HG02938 (cell line): ENCODE measurements at regions not wholly inside any gene's neighbourhood (a gene's known extent, or its start where the extent isn't known, plus 50 kb on each side); places are given as distances from the start of the nearest gene placed in this dataset.

Source experiments
- ATAC-seq: cut with Tn5 transposase; IDR thresholded peaks from one replicate; pipeline ENCODE4 v1.9.1; 2021; ENCODE audit warnings: mild to moderate bottlenecking, moderate library complexity; ENCODE audit not compliant: unreplicated experiment

DNA sequence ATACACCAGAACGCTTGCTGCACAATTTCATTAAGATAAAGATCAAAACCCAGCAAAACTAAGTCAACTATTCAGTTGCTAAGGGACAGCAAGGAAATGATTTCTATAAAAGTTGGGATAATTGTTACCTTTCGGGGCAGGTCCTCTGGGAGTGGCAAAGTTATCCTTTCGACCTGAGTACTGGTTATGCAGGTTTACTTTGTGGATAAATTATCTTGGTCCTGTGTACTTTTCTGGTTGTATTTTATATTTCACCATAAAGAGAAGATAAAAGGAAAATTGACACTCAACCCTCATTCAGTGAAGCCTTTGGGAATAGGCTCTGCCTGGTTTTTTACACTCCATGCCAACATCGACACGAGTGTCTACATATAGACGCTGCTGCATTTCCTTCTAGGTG, 146.5 kb downstream of the SYK start:
- ATAC-seq = no peak

DNA sequence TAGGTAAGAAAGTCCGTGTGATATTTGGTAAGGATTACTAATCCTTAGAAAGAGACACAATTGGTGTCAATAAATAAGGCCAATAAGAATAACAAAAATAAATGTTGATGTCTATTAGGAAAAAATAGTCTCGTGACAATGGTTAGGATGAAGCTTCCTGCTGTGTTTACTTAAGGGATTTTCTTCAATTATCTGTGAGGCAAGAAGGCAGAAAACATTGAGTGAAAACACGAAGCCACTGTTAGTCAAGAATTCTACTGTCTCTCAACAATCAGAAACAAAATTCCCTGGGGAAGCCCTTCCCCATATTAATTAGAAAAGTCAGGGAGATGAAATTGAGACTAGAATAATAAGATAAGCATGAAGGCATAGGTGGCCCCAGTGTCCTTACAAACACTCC, 149.0 kb downstream of the SYK start:
- ATAC-seq = no peak

- no peak for ATAC-seq
Measured at GRCh38 chr9:90953200-90953599, 151.6 kb downstream of the SYK start.

GRCh38 chr9:90953805-90954204, 152.2 kb downstream of the SYK start:
- ATAC-seq = no peak

DNA sequence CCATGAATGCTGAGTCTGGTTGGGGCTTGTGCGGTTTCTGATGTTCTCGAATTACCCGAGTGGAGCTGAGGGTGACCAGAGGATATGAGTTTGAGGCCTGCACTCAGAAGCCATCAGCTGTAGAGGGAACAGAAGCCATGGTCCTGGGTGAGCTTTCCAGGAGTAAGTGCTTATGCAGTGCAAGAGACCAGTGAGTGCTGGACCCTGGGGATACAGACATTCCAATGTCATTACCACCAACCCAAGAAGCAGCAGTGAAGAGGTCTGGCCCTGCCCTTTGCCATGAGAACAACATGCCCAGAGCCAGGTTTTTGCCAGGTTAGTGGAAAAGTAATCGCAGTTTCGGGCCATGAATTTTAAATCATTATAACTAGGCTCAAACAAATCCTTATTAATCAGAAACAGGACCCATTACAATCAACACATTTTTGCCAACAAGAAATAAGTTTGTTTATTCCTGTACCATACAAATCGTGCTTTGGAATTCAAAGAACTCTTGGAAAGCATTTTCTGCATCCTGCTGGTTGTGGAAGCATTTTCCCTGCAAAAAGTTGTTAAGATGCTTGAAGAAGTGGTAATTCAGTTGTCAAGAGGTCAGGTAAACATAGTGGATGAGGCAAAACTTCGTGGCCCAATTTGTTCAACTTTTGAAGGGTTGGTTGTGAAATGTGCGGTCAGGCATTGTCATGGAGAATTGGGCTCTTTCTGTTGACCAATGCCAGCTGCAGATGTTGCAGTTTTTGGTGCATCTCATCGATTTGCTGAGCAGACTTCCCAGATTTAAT, 154.6 kb downstream of the SYK start:
- ATAC-seq = no peak

- no peak for ATAC-seq
Measured at GRCh38 chr9:90958328-90958727, 156.7 kb downstream of the SYK start.

DNA sequence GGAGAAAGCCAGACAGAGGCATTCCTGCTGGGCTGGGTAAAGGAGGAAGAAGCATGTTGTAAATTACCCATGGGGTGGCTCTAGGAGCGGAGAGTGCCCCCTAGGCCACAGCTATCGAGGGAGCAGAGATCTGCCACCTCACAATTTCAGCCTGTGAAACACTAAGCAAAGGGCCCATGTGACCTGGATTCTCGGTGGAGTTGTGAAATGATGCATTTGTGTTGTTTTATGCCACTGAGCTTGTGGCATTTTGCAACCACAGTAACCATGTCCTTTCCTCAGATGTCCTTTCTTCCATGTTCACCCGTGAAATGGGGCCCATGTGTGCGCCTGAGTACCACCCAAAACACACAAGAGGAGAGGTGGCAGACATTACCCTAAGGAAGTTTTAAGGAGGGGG, 159.3 kb downstream of the SYK start:
- no peak for ATAC-seq

- ATAC-seq = no peak
Measured at GRCh38 chr9:90961375-90961774, 159.8 kb downstream of the SYK start.

DNA sequence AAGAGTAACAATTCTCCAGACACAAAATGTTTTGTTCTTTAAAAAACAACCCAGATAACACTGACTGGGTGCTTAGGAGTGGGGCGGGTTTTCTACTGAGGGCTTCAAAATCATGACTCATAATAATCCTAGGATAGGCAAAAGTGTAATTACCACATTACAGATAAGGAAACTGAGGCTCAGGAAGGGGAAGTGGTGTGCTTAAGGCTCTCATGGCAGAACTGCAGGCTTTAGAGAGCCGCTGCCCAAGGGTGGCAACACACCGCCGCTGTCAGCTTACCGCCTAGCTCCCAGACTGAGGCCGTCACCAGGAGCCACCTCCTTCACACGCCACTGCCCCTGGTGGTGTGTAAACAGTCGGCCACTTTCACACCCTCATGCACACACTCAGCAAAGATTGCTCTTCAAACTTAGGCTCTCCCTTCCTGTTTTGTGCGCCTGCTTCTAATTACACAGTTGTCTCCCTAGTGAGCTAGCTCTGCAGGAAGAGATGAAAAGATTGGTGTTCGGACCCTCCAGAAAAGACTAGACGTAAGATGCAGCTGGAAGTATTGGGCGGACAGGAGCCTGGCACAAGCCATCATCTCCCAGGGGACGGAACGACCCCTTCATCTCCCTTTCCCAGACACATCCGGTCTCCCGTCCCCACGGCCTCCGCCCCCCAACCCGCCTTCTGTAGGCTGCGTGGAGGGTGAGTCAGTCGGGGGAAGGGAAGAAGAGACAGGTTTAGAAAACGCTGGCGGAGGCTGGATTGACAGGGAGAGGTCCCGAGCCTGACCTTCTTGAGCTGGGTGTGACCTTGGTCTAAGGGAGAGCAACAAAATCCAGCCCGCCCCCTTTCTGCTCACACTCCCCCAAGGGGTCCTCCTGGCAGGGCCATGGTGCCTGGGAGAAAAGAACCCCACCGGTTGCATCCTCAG, 162.7 kb downstream of the SYK start:
- no peak for ATAC-seq

DNA sequence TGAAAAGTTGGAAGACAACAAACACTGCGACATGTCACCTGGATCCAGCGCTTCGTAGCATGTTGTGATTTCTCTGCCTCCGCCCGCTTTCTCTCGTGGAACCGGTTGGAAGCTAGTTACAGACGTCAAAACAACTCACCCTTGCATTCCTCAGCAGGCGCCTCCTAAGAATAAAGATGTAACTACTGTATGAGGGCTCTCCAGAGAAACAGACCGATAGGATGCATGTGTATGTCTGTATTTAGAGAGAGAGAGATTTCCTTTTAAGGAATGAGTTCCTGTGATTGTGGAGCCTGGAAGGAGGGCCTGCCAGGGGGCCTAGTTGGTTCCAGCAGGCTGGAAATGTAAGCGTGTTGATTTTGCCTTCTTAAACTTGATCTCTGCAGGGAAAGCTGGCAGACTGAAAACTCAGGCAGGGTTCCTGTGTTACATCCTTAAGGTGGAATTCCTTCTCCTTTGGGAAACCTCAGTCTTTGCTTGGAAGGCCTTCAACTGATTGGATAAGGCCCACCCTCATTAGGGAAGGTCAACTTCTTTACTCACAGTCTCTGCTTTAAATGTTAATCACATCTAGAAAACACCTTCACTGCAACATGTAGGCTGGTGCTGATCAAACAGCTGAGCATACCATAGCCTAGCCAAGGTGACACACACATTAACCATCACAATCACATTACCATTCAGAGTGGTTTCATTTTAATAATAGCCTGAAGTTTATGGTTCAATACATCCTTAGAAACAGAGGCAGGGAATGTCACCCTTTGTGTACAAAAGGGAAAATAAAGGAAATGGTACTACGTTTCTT, 163.8 kb downstream of the SYK start:
- no peak for ATAC-seq

DNA sequence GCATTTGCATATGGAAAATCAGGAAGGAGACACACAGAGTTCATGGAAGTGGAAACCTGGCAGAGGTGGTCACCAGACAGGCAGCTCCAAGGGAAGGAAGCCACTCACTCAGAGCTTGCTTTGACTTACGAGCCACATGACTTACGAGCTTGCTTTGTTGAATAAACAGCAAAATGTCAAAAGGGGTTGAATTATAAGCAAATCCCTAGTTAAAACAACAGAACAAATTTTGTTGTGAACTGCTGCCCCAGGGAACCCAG, 164.3 kb downstream of the SYK start:
- no peak for ATAC-seq

GRCh38 chr9:90966480-90967144, 165.0 kb downstream of the SYK start:
- no peak for ATAC-seq

GRCh38 chr9:90967145-90967538, 165.5 kb downstream of the SYK start:
- ATAC-seq = no peak

- ATAC-seq = no peak
Measured at GRCh38 chr9:90969021-90969675, 167.5 kb downstream of the SYK start.

GRCh38 chr9:90970608-90971007, 169.0 kb downstream of the SYK start:
- no peak for ATAC-seq

GRCh38 chr9:90972057-90972456, 170.4 kb downstream of the SYK start:
- no peak for ATAC-seq

GRCh38 chr9:90974016-90974415, 172.4 kb downstream of the SYK start:
- ATAC-seq = no peak

DNA sequence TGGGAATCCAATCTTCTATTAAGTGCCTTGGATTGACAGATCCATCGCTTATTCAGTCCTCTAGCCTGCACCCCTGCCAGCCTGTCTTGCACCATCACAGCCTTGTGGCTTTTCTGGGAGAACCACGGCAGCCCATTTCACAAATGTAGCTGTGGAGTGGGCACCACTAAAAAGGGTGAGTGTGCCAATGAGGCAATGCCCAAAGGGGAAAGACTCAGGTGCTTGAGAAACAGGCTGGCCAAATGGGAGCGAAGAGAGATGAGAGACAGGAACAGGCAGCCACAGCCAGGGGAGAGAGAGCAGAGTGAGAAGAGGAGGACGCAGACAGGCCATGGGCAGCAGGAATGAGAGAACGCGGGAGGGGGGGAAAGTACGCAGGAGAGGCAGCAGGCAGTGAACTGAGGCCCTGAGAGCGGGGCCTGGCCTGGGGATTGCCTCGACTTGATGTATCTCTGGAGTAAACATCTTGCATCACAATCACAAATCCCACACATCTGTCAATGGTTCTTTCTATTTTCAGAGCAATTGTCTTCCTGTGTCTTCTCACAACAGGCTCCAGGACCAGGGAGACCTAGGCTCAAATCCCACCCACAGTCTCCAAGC, 173.1 kb downstream of the SYK start:
- ATAC-seq = no peak

DNA sequence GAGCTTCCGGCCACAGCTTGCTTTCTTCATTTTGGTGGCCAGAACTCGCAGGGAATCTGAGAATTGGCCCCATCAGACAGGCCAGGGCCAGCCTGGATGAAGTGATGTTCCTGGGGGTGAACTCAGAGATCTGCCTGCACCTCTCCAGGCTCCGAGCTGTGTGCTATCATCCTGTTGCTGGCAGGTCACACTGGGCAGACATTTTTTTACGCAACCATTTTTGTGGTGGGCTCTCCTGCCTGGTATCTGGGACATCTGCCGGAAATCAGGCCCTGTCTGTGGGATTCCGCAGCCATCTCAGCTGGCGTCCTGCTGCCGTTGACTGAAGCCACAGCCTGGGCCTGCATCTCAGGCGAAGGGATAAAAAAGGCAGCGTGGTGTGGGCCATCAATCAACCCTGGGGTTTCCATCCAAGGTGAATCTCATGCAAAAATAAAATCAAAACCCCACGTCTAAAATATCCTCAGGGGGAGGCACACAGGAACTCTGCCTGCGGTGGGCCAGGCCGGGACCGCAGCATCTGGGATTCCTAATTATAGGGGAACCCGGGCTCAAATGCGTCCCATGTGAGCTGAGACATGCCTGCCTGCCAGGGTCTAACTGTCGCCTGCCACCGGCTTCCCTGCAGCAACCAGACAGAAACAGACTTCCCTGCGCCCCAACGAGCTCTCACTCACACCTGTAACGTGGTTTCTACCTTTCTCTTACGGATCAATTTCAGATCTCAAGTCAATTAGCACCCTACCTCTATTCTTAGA, 174.3 kb downstream of the SYK start:
- no peak for ATAC-seq
